DND-41 (cell line): ENCODE measurements at regions not wholly inside any gene's neighbourhood (a gene's known extent, or its start where the extent isn't known, plus 50 kb on each side); places are given as distances from the start of the nearest gene placed in this dataset.

ENCODE experiments used
- ATAC-seq: fragments of 200-7000 bp; cut with Tn5 transposase; 3 replicates; pipeline ENCODE4 v1.9.1; 2021; ENCODE audit warnings: low read depth; ENCODE audit not compliant: insufficient read depth
- DNase-seq: peaks from one replicate; pipeline ENCODE4 v3.0.0-alpha.2; 2020
- H2AFZ ChIP-seq: 2 replicates; pipeline ENCODE4 v1.6.0; 2012; ENCODE audit warnings: low read depth, low read length
- H3K27ac ChIP-seq: 2 replicates; pipeline ENCODE4 v1.5.1; 2012; ENCODE audit warnings: low read length, inconsistent platforms
- H3K27me3 ChIP-seq: fragments of 200-600 bp; sonication (generic); 2 replicates; pipeline ENCODE4 v1.6.0; 2012; ENCODE audit warnings: low read length, mild to moderate bottlenecking, inconsistent platforms; ENCODE audit not compliant: insufficient read depth, poor library complexity
- H3K36me3 ChIP-seq: 2 replicates; pipeline ENCODE4 v1.5.1; 2012; ENCODE audit warnings: low read length, inconsistent platforms; ENCODE audit not compliant: insufficient read depth
- H3K4me1 ChIP-seq: 2 replicates; pipeline ENCODE4 v1.5.1; 2012; ENCODE audit warnings: mild to moderate bottlenecking, low read length; ENCODE audit not compliant: insufficient read depth
- H3K4me2 ChIP-seq: 2 replicates; pipeline ENCODE4 v1.6.0; 2012; ENCODE audit warnings: mild to moderate bottlenecking, moderate library complexity, low read length, inconsistent platforms; ENCODE audit not compliant: insufficient read depth
- H3K4me3 ChIP-seq, 2 experiments: fragments of 200-600 bp in 1 of 2; shearing (Covaris generic) in 1 of 2; 2 replicates each; pipeline ENCODE4 v1.5.1; 2012 to 2016; ENCODE audit warnings: inconsistent platforms in 2 of 2, low read length in 2 of 2, mild to moderate bottlenecking in 2 of 2, low read depth in 1 of 2, moderate library complexity in 1 of 2
- H3K79me2 ChIP-seq: 2 replicates; pipeline ENCODE4 v1.6.0; 2012; ENCODE audit warnings: low read length, inconsistent platforms; ENCODE audit not compliant: insufficient read depth
- H3K9ac ChIP-seq: 2 replicates; pipeline ENCODE4 v1.6.0; 2012; ENCODE audit warnings: low read depth, mild to moderate bottlenecking, inconsistent platforms, low read length, moderate library complexity
- H3K9me3 ChIP-seq: 2 replicates; pipeline ENCODE4 v1.5.1; 2012; ENCODE audit warnings: low read length, moderate library complexity, mild to moderate bottlenecking, inconsistent platforms; ENCODE audit not compliant: insufficient read depth, severe bottlenecking
- H4K20me1 ChIP-seq: 2 replicates; pipeline ENCODE4 v1.6.0; 2012; ENCODE audit warnings: low read length; ENCODE audit not compliant: insufficient read depth
- EZH2 ChIP-seq: IDR thresholded peaks from 3 replicates; pipeline ENCODE4 v1.6.1; 2012; ENCODE audit warnings: borderline replicate concordance, low read depth, mild to moderate bottlenecking, moderate library complexity, low read length, inconsistent platforms; ENCODE audit not compliant: severe bottlenecking
- TF ChIP-seq, protein P1 (sequence below): IDR thresholded peaks from 2 replicates; pipeline ENCODE4 v1.5.1; 2012; ENCODE audit warnings: borderline replicate concordance, low read length, moderate library complexity, mild to moderate bottlenecking; ENCODE audit not compliant: poor library complexity, severe bottlenecking; ENCODE audit errors: extremely low read depth

GRCh38 chr12:30816742-30817465 is 62.2 kb upstream of the CAPRIN2 start:
- Histone ChIP-seq H3K36me3 (no peaks in the 10 kb centered on the region), H3K4me2 (no peak overlapping the region), H3K27ac (no peak overlapping the region), H3K79me2 (no peaks in the 10 kb centered on the region), H3K4me3 (no peak overlapping the region), H3K9ac (no peak overlapping the region), H3K27me3 (peaks cover 3% of the 10 kb centered on the region), H2AFZ (no peak overlapping the region), H3K9me3 (no peaks in the 10 kb centered on the region), H4K20me1 (no peaks in the 10 kb centered on the region), H3K4me1 (no peaks in the 10 kb centered on the region)
- DNase-seq = no peak
- TF ChIP-seq EZH2 = no peak
- TF ChIP-seq, protein P1, sequence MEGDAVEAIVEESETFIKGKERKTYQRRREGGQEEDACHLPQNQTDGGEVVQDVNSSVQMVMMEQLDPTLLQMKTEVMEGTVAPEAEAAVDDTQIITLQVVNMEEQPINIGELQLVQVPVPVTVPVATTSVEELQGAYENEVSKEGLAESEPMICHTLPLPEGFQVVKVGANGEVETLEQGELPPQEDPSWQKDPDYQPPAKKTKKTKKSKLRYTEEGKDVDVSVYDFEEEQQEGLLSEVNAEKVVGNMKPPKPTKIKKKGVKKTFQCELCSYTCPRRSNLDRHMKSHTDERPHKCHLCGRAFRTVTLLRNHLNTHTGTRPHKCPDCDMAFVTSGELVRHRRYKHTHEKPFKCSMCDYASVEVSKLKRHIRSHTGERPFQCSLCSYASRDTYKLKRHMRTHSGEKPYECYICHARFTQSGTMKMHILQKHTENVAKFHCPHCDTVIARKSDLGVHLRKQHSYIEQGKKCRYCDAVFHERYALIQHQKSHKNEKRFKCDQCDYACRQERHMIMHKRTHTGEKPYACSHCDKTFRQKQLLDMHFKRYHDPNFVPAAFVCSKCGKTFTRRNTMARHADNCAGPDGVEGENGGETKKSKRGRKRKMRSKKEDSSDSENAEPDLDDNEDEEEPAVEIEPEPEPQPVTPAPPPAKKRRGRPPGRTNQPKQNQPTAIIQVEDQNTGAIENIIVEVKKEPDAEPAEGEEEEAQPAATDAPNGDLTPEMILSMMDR = no peak
- no peak for ATAC-seq

GRCh38 chr12:30814295-30814655 is 59.5 kb upstream of the CAPRIN2 start:
- H4K20me1 ChIP-seq = no peaks in the 10 kb centered on the region
- H3K4me2 ChIP-seq = no peak overlapping the region
- no peak overlapping the region for H3K9ac ChIP-seq
- peaks cover 3% of the 10 kb centered on the region for H3K27me3 ChIP-seq
- TF ChIP-seq EZH2 = no peak
- TF ChIP-seq, protein P1 = no peak
- DNase-seq (no peak), ATAC-seq (no peak)
- no peak overlapping the region for H3K27ac ChIP-seq
- no peak overlapping the region for H2AFZ ChIP-seq
- H3K4me1 ChIP-seq = no peaks in the 10 kb centered on the region
- H3K79me2 ChIP-seq = no peaks in the 10 kb centered on the region
- H3K9me3 ChIP-seq = no peaks in the 10 kb centered on the region
- no peak overlapping the region for H3K4me3 ChIP-seq
- H3K36me3 ChIP-seq = no peaks in the 10 kb centered on the region

GRCh38 chr12:30813525-30814294 is 59.0 kb upstream of the CAPRIN2 start:
- Histone ChIP-seq H2AFZ (no peak overlapping the region), H3K9me3 (no peaks in the 10 kb centered on the region), H3K79me2 (no peaks in the 10 kb centered on the region), H3K27ac (no peak overlapping the region), H3K27me3 (no peaks in the 10 kb centered on the region), H3K9ac (no peak overlapping the region), H4K20me1 (no peaks in the 10 kb centered on the region), H3K4me1 (no peaks in the 10 kb centered on the region), H3K36me3 (no peaks in the 10 kb centered on the region), H3K4me2 (no peak overlapping the region), H3K4me3 (no peak overlapping the region)
- ATAC-seq (no peak), DNase-seq (no peak)
- TF ChIP-seq EZH2 = no peak
- TF ChIP-seq, protein P1 = no peak
